Astrocyte (in vitro differentiated cells and primary cell): ENCODE measurements at regions not wholly inside any gene's neighbourhood (a gene's known extent, or its start where the extent isn't known, plus 50 kb on each side); places are given as distances from the start of the nearest gene placed in this dataset.

Experiments
- CTCF ChIP-seq: IDR thresholded peaks from 2 replicates; pipeline ENCODE4 v1.5.1; 2011; ENCODE audit warnings: low read depth, mild to moderate bottlenecking, inconsistent platforms, low read length, moderate library complexity; ENCODE audit not compliant: insufficient read depth
- EZH2 ChIP-seq: IDR thresholded peaks from 2 replicates; pipeline ENCODE4 v1.6.1; 2012; ENCODE audit warnings: mild to moderate bottlenecking, low read length, inconsistent platforms; ENCODE audit not compliant: insufficient read depth

GRCh38 chr4:187090401-187090800 is 366.7 kb upstream of the FAT1 start:
- no peak for TF ChIP-seq CTCF
- no peak for TF ChIP-seq EZH2
